ENCODE measurements at regions not wholly inside any gene's neighbourhood (a gene's known extent, or its start where the extent isn't known, plus 50 kb on each side); places are given as distances from the start of the nearest gene placed in this dataset.

- H3K9me3 ChIP-seq = no peaks in the 10 kb centered on the region
- peaks cover 0 to 7% (median 3%) of the 10 kb centered on the region in 4 donors for H3K4me1 ChIP-seq
- H3K27me3 ChIP-seq = no peaks in the 10 kb centered on the region
- TF ChIP-seq POLR2A (IDR thresholded peaks at IDR 0.05; ENCODE audit: low read depth) (no peak), POLR2AphosphoS5 (IDR thresholded peaks at IDR 0.05) (no peak), EP300 (IDR thresholded peaks at IDR 0.05) (no peak), CTCF (IDR thresholded peaks at IDR 0.05) (no peak)
- no peak overlapping the region for H3K27ac ChIP-seq (replicated peaks in 1 of 4)
- peak; percentile 50 for DNase-seq (ENCODE audit: extremely low spot score)
- intact Hi-C loops (cut with DNase I) = no loop called here
- no peak overlapping the region for H3K4me3 ChIP-seq
- WGBS = 75% methylated on average over 4 of the region's 4 CpGs
- H3K36me3 ChIP-seq = no peaks in the 10 kb centered on the region
Measured at GRCh38 chr13:50382951-50383350, 367.7 kb downstream of the KCNRG start.

GRCh38 chr13:50384724-50385123 is 369.5 kb downstream of the KCNRG start:
- H3K36me3 ChIP-seq = no peaks in the 10 kb centered on the region
- intact Hi-C loops (cut with DNase I) = no loop called here
- H3K27ac ChIP-seq (replicated peaks in 1 of 4) = no peak overlapping the region
- no peaks in the 10 kb centered on the region for H3K9me3 ChIP-seq
- peak; percentile 10 for DNase-seq (ENCODE audit: extremely low spot score)
- TF ChIP-seq EP300 (IDR thresholded peaks at IDR 0.05) (no peak), POLR2A (IDR thresholded peaks at IDR 0.05; ENCODE audit: low read depth) (no peak), CTCF (IDR thresholded peaks at IDR 0.05) (no peak), POLR2AphosphoS5 (IDR thresholded peaks at IDR 0.05) (no peak)
- WGBS = 100% methylated on average over 1 of the region's 1 CpG
- no peak overlapping the region for H3K4me3 ChIP-seq
- H3K27me3 ChIP-seq = no peaks in the 10 kb centered on the region
- peaks cover 0 to 7% (median 3%) of the 10 kb centered on the region in 4 donors for H3K4me1 ChIP-seq

GRCh38 chr13:50386541-50387050 is 371.4 kb downstream of the KCNRG start:
- WGBS = 67% methylated on average over 10 of the region's 10 CpGs
- TF ChIP-seq POLR2A (IDR thresholded peaks at IDR 0.05; ENCODE audit: low read depth) (no peak), POLR2AphosphoS5 (IDR thresholded peaks at IDR 0.05) (no peak), CTCF (IDR thresholded peaks at IDR 0.05) (no peak), EP300 (IDR thresholded peaks at IDR 0.05) (no peak)
- H3K4me3 ChIP-seq = no peak overlapping the region
- DNase-seq (ENCODE audit: extremely low spot score) = peak; percentile 19
- peak overlapping the region; percentile 3 to 33 (median 9) for H3K27ac ChIP-seq (replicated peaks in 1 of 4)
- no peaks in the 10 kb centered on the region for H3K9me3 ChIP-seq
- intact Hi-C loops (cut with DNase I) = no loop called here
- no peaks in the 10 kb centered on the region for H3K36me3 ChIP-seq
- H3K27me3 ChIP-seq = no peaks in the 10 kb centered on the region
- H3K4me1 ChIP-seq = peaks cover 0 to 7% (median 3%) of the 10 kb centered on the region in 4 donors

GRCh38 chr13:50387051-50387581 is 371.9 kb downstream of the KCNRG start:
- 81% methylated on average over 5 of the region's 6 CpGs for WGBS
- Histone ChIP-seq H3K9me3 (no peaks in the 10 kb centered on the region), H3K4me3 (no peak overlapping the region), H3K27me3 (no peaks in the 10 kb centered on the region), H3K36me3 (no peaks in the 10 kb centered on the region), H3K4me1 (peaks cover 0 to 7% (median 3%) of the 10 kb centered on the region in 4 donors), H3K27ac (replicated peaks in 1 of 4) (peak overlapping the region; percentile 3 to 33 (median 9))
- no peak for TF ChIP-seq POLR2AphosphoS5 (IDR thresholded peaks at IDR 0.05)
- no peak for TF ChIP-seq POLR2A (IDR thresholded peaks at IDR 0.05; ENCODE audit: low read depth)
- no peak for TF ChIP-seq EP300 (IDR thresholded peaks at IDR 0.05)
- TF ChIP-seq CTCF (IDR thresholded peaks at IDR 0.05) = no peak
- intact Hi-C loops (cut with DNase I) = no loop called here
- peak; percentile 89 for DNase-seq (ENCODE audit: extremely low spot score)

- Histone ChIP-seq H3K27ac (replicated peaks in 1 of 4) (no peak overlapping the region), H3K4me3 (no peak overlapping the region), H3K9me3 (no peaks in the 10 kb centered on the region), H3K4me1 (peaks cover 6 to 12% (median 7%) of the 10 kb centered on the region in 4 donors), H3K27me3 (no peaks in the 10 kb centered on the region), H3K36me3 (no peaks in the 10 kb centered on the region)
- WGBS = 81% methylated on average over 3 of the region's 3 CpGs
- TF ChIP-seq POLR2AphosphoS5 (IDR thresholded peaks at IDR 0.05) = no peak
- no peak for TF ChIP-seq EP300 (IDR thresholded peaks at IDR 0.05)
- TF ChIP-seq POLR2A (IDR thresholded peaks at IDR 0.05; ENCODE audit: low read depth) = no peak
- TF ChIP-seq CTCF (IDR thresholded peaks at IDR 0.05) = no peak
- DNase-seq (ENCODE audit: extremely low spot score) = no peak
- intact Hi-C loops (cut with DNase I) = no loop called here
Measured at GRCh38 chr13:50388481-50388880, 373.2 kb downstream of the KCNRG start.

Measured in esophagus muscularis mucosa (tissue), 4 donors.